Transverse colon (tissue), 4 donors: ENCODE measurements at regions not wholly inside any gene's neighbourhood (a gene's known extent, or its start where the extent isn't known, plus 50 kb on each side); places are given as distances from the start of the nearest gene placed in this dataset.

Source experiments
- POLR2A ChIP-seq: fragments of 450-650 bp; IDR thresholded peaks from one replicate; pipeline ENCODE4 v1.6.1; 2016; ENCODE audit warnings: antibody characterized with exemption, mild to moderate bottlenecking, moderate library complexity
- POLR2AphosphoS5 ChIP-seq, 3 donors: sonication (generic); formaldehyde crosslinking; IDR thresholded peaks; one replicate each; pipeline ENCODE4 v1.6.1; 2016; ENCODE audit warnings: antibody characterized with exemption in 3 of 3
- TF ChIP-seq, protein P1 (sequence below), 5 experiments: fragments of 200-600 bp in 3 of 5; fragments of 450-650 bp in 2 of 5; sonication (generic) in 3 of 5; IDR thresholded peaks; 1 replicate in 2 of 5; 2 replicates in 3 of 5; pipeline ENCODE4 v1.5.1; 2016 to 2017; ENCODE audit warnings: antibody characterized with exemption in 5 of 5, inconsistent platforms in 3 of 5, mild to moderate bottlenecking in 2 of 5, moderate library complexity in 1 of 5

DNA sequence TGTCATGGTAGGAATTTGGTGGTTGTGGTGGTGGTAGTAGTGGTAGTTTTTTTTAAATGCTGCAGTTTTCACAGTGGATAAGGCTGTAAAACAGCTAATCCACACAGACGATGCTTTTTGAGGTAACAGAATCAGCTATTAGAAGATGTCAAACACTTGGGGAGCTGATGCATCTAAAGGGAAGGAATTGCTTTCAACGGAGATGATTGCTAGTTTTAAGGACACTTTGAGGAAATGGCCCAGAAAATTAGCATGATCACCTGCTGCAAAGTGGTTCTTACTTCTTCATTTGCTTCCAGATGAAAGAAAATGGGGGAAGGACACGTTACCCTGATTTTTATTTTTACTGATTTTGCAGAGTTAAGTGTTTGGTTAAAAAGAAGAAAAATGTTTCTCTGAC is 178.2 kb upstream of the ATP10B start:
- TF ChIP-seq, protein P1, sequence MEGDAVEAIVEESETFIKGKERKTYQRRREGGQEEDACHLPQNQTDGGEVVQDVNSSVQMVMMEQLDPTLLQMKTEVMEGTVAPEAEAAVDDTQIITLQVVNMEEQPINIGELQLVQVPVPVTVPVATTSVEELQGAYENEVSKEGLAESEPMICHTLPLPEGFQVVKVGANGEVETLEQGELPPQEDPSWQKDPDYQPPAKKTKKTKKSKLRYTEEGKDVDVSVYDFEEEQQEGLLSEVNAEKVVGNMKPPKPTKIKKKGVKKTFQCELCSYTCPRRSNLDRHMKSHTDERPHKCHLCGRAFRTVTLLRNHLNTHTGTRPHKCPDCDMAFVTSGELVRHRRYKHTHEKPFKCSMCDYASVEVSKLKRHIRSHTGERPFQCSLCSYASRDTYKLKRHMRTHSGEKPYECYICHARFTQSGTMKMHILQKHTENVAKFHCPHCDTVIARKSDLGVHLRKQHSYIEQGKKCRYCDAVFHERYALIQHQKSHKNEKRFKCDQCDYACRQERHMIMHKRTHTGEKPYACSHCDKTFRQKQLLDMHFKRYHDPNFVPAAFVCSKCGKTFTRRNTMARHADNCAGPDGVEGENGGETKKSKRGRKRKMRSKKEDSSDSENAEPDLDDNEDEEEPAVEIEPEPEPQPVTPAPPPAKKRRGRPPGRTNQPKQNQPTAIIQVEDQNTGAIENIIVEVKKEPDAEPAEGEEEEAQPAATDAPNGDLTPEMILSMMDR (IDR thresholded peaks at IDR 0.05): no peak
- no peak for TF ChIP-seq POLR2A
- TF ChIP-seq POLR2AphosphoS5 (IDR thresholded peaks at IDR 0.05): no peak
